Neural progenitor cell (in vitro differentiated cells): ENCODE measurements at regions not wholly inside any gene's neighbourhood (a gene's known extent, or its start where the extent isn't known, plus 50 kb on each side); places are given as distances from the start of the nearest gene placed in this dataset.

Experiments used
- DNase-seq: peaks from one replicate; pipeline ENCODE4 v3.0.0-alpha.2; 2016; ENCODE audit warnings: low spot score
- H2AFZ ChIP-seq: fragments of 200-600 bp; sonication (generic); replicated peaks from 2 replicates; pipeline ENCODE4 v1.6.1; 2016; ENCODE audit warnings: antibody characterized with exemption
- H3F3A ChIP-seq: fragments of 200-600 bp; sonication (generic); 2 replicates; pipeline ENCODE4 v1.6.1; 2016; ENCODE audit warnings: antibody characterized with exemption, low read depth
- H3K27ac ChIP-seq: fragments of 200-600 bp; sonication (generic); 2 replicates; pipeline ENCODE4 v1.5.1; 2016; ENCODE audit warnings: mild to moderate bottlenecking
- H3K27me3 ChIP-seq: fragments of 200-600 bp; sonication (generic); 2 replicates; pipeline ENCODE4 v1.6.1; 2016; ENCODE audit warnings: mild to moderate bottlenecking, moderate library complexity
- H3K36me3 ChIP-seq: fragments of 200-600 bp; sonication (generic); 2 replicates; pipeline ENCODE4 v1.5.1; 2016
- H3K4me1 ChIP-seq: fragments of 200-600 bp; sonication (generic); 2 replicates; pipeline ENCODE4 v1.6.1; 2016; ENCODE audit warnings: mixed run types
- H3K4me2 ChIP-seq: fragments of 200-600 bp; sonication (generic); 2 replicates; pipeline ENCODE4 v1.6.1; 2016
- H3K4me3 ChIP-seq: fragments of 200-600 bp; sonication (generic); 2 replicates; pipeline ENCODE4 v1.5.1; 2016
- H3K79me2 ChIP-seq: fragments of 200-600 bp; sonication (generic); 2 replicates; pipeline ENCODE4 v1.6.1; 2016; ENCODE audit warnings: low read depth
- H3K9ac ChIP-seq: fragments of 200-600 bp; sonication (generic); 2 replicates; pipeline ENCODE4 v1.6.1; 2016
- H3K9me3 ChIP-seq: fragments of 200-600 bp; sonication (generic); 2 replicates; pipeline ENCODE4 v1.5.1; 2016; ENCODE audit warnings: low read depth
- H4K20me1 ChIP-seq: fragments of 200-600 bp; sonication (generic); 2 replicates; pipeline ENCODE4 v1.6.1; 2016; ENCODE audit warnings: low read depth
- H3K27ac Mint-ChIP-seq: 3 replicates; pipeline ENCODE4 v1.8.0; 2021; ENCODE audit warnings: mixed read lengths
- H3K27me3 Mint-ChIP-seq: 2 replicates; pipeline ENCODE4 v1.8.0; 2022; ENCODE audit warnings: low read depth, mild to moderate bottlenecking, inconsistent platforms, moderate library complexity, mixed read lengths; ENCODE audit not compliant: insufficient read depth
- H3K36me3 Mint-ChIP-seq: 3 replicates; pipeline ENCODE4 v1.8.0; 2021; ENCODE audit warnings: mixed read lengths
- H3K4me1 Mint-ChIP-seq: 3 replicates; pipeline ENCODE4 v1.8.0; 2021; ENCODE audit warnings: mixed read lengths
- H3K4me3 Mint-ChIP-seq: 3 replicates; pipeline ENCODE4 v1.8.0; 2021; ENCODE audit warnings: mild to moderate bottlenecking, moderate library complexity, mixed read lengths
- H3K9me3 Mint-ChIP-seq: 3 replicates; pipeline ENCODE4 v1.8.0; 2020; ENCODE audit warnings: mixed read lengths
- EZH2 ChIP-seq: fragments of 200-600 bp; sonication (generic); IDR thresholded peaks from 2 replicates; pipeline ENCODE4 v1.6.1; 2017; ENCODE audit warnings: antibody characterized with exemption, mild to moderate bottlenecking, moderate library complexity
- EZH2phosphoT487 ChIP-seq: fragments of 200-600 bp; sonication (generic); IDR thresholded peaks from 2 replicates; pipeline ENCODE4 v1.6.1; 2017; ENCODE audit warnings: antibody characterized with exemption
- TF ChIP-seq, protein P1 (sequence below): fragments of 200-600 bp; sonication (generic); IDR thresholded peaks from 2 replicates; pipeline ENCODE4 v1.5.1; 2017; ENCODE audit warnings: antibody characterized with exemption, mild to moderate bottlenecking

DNA sequence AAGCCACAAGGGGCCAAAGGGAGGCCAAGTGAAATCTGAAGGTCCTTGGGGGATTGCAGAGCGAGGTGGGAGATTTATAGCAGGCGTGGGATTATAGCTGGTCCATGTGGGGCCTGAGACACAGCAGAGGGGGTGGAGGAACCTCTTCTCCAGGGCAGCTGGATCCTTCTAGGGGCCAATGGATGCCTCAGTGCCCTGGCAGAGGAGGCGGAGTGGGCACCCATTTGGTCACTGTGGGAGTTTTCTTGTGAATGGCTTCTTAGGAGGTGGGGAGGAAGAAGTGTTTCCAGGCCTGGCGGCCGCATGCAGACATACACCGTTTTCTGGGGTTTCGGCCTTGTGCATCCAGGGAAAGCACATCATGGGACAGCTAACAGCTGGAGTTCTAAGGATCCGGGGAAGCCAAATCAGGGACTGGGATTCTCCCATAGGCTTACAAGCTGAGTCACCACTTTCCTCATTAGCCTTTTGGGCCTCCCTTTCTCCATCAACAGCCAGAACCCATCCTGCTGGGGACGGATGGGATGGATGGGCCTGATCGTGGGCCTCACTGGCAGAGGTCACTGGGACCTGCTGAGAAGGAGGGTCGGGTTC, 76.5 kb downstream of the RHOU start:
- no peak overlapping the region for H3K27ac ChIP-seq
- no peaks in the 10 kb centered on the region for H3K9me3 ChIP-seq
- no peaks in the 10 kb centered on the region for H4K20me1 ChIP-seq
- no peaks in the 10 kb centered on the region for H3K9me3 Mint-ChIP-seq
- peaks cover 3% of the 10 kb centered on the region for H3K27me3 Mint-ChIP-seq
- no peak overlapping the region for H3K4me3 ChIP-seq
- no peak overlapping the region for H3K9ac ChIP-seq
- peaks cover 17% of the 10 kb centered on the region for H3F3A ChIP-seq
- TF ChIP-seq EZH2 (no peak), EZH2phosphoT487 (no peak)
- TF ChIP-seq, protein P1, sequence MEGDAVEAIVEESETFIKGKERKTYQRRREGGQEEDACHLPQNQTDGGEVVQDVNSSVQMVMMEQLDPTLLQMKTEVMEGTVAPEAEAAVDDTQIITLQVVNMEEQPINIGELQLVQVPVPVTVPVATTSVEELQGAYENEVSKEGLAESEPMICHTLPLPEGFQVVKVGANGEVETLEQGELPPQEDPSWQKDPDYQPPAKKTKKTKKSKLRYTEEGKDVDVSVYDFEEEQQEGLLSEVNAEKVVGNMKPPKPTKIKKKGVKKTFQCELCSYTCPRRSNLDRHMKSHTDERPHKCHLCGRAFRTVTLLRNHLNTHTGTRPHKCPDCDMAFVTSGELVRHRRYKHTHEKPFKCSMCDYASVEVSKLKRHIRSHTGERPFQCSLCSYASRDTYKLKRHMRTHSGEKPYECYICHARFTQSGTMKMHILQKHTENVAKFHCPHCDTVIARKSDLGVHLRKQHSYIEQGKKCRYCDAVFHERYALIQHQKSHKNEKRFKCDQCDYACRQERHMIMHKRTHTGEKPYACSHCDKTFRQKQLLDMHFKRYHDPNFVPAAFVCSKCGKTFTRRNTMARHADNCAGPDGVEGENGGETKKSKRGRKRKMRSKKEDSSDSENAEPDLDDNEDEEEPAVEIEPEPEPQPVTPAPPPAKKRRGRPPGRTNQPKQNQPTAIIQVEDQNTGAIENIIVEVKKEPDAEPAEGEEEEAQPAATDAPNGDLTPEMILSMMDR: no peak
- H3K79me2 ChIP-seq: no peaks in the 10 kb centered on the region
- H2AFZ ChIP-seq: peak overlapping the region; percentile 22
- H3K4me1 ChIP-seq: peaks cover 31% of the 10 kb centered on the region
- DNase-seq: no peak
- no peaks in the 10 kb centered on the region for H3K36me3 Mint-ChIP-seq
- H3K4me3 Mint-ChIP-seq: no peak overlapping the region
- H3K36me3 ChIP-seq: no peaks in the 10 kb centered on the region
- peak overlapping the region; percentile 7 for H3K27ac Mint-ChIP-seq
- H3K27me3 ChIP-seq: no peaks in the 10 kb centered on the region
- H3K4me2 ChIP-seq: no peak overlapping the region
- peaks cover 33% of the 10 kb centered on the region for H3K4me1 Mint-ChIP-seq

DNA sequence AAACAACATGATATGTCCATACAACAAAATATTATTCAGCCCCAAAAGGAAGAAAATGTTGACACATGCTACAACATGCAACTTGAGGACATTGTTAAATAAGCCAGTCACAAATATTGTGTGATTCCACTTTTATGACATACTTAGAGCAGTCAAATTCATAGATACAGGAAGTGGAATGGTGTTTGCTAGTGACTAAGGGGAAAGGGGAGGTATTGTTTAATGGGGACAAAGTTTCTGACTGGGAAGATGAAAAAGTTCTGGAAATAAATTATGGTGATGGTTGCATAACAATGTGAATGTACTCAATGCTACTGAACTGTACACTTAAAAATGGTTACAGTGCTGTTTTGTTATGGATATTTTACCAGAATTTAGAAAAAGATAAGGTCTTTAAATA, 77.7 kb downstream of the RHOU start:
- H3K27me3 Mint-ChIP-seq: peaks cover 3% of the 10 kb centered on the region
- peaks cover 33% of the 10 kb centered on the region for H3K4me1 Mint-ChIP-seq
- TF ChIP-seq EZH2 (no peak), EZH2phosphoT487 (no peak)
- TF ChIP-seq, protein P1: no peak

DNA sequence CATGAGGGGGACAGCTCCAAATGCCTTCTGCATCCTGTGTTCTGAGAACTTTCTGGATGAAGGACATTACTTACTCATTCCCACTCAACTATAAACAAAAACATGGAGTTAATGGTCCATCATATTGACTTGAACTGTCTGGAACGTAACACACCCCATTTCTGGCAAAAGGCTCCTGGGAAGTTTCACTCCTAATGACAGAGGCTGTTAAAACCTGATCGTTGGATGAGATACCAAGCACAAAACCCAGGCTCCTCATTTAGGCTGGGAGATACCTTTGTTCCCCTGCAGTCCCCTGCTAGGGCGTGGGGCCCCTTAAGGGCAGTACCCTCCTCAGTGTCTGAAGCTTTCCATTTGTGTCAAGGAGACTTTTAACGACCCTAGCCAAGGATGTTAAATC, 78.9 kb downstream of the RHOU start:
- Histone ChIP-seq H4K20me1 (no peaks in the 10 kb centered on the region), H3K36me3 (no peaks in the 10 kb centered on the region), H3K27ac (no peak overlapping the region), H3F3A (peaks cover 17% of the 10 kb centered on the region), H3K4me2 (peak overlapping the region; percentile 37), H3K4me3 (no peak overlapping the region), H3K4me1 (peaks cover 31% of the 10 kb centered on the region), H3K79me2 (no peaks in the 10 kb centered on the region), H3K27me3 (no peaks in the 10 kb centered on the region), H2AFZ (peak overlapping the region; percentile 68), H3K9me3 (no peaks in the 10 kb centered on the region), H3K9ac (no peak overlapping the region)
- Mint-ChIP-seq H3K9me3 (no peaks in the 10 kb centered on the region), H3K27me3 (peaks cover 3% of the 10 kb centered on the region), H3K27ac (no peak overlapping the region), H3K4me3 (no peak overlapping the region), H3K36me3 (no peaks in the 10 kb centered on the region), H3K4me1 (peaks cover 30% of the 10 kb centered on the region)
- TF ChIP-seq, protein P1: no peak
- TF ChIP-seq EZH2 (no peak), EZH2phosphoT487 (no peak)
- no peak for DNase-seq

More for the DNA sequence above, 77.7 kb downstream of the RHOU start:
- Histone ChIP-seq H3K79me2 (no peaks in the 10 kb centered on the region), H3K27ac (no peak overlapping the region), H3K36me3 (no peaks in the 10 kb centered on the region), H3F3A (peaks cover 17% of the 10 kb centered on the region), H3K27me3 (no peaks in the 10 kb centered on the region), H4K20me1 (no peaks in the 10 kb centered on the region), H3K9me3 (no peaks in the 10 kb centered on the region), H3K4me3 (no peak overlapping the region), H3K4me2 (no peak overlapping the region), H3K9ac (no peak overlapping the region), H2AFZ (no peak overlapping the region), H3K4me1 (peaks cover 31% of the 10 kb centered on the region)
- Mint-ChIP-seq H3K36me3 (no peaks in the 10 kb centered on the region), H3K4me3 (no peak overlapping the region), H3K9me3 (no peaks in the 10 kb centered on the region), H3K27ac (no peak overlapping the region)
- DNase-seq: no peak
